ENCODE measurements at regions not wholly inside any gene's neighbourhood (a gene's known extent, or its start where the extent isn't known, plus 50 kb on each side); places are given as distances from the start of the nearest gene placed in this dataset.
"Not testable (repeated sequence)": the region's sequence is repeated elsewhere in the genome, so short reads cannot be mapped to it uniquely, and the experiment has no call there.

DNA sequence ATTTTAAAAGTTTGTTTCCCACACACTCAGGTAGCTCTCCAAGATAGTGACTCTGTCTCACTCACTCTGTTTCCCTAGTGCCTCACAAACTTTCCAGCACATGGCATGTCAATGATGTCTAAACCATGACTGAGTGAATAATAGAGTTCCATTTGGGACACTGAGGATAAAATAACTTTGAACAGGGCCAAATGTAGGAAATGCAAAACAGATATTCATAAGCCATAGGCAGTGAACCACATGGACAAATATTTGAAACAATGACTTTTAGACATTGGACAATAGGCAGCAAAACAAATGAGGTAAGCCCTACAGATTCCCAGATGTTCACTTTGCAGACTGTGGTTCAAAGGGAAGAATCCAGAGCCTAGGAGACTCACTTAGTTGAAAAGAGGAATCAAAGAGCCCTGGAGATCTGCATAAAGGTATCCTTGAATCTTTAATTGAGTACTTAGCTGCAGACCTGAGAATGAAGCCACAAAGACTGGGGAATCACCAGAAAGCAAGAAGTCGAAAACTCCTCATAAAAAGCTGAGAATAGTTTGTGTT is 173.3 kb downstream of the FAM76B start:
- Histone ChIP-seq H3K4me1 (ENCODE audit: insufficient read depth, low read length) (no peaks in the 10 kb centered on the region), H3K9ac (ENCODE audit: low read depth, low read length) (no peak overlapping the region), H3K4me2 (ENCODE audit: insufficient read depth, low read length) (no peak overlapping the region), H3K27me3 (ENCODE audit: insufficient read depth, low read length, poor library complexity) (no peaks in the 10 kb centered on the region), H3K9me3 (ENCODE audit: insufficient read depth, low read length, severe bottlenecking) (no peaks in the 10 kb centered on the region), H3K4me3 (ENCODE audit: low read depth in 1 of 2, low read length in 2 of 2) (no peak overlapping the region), H3K36me3 (ENCODE audit: insufficient read depth, low read length) (no peaks in the 10 kb centered on the region), H2AFZ (ENCODE audit: low read depth, low read length) (no peak overlapping the region), H4K20me1 (ENCODE audit: insufficient read depth, low read length) (no peaks in the 10 kb centered on the region), H3K79me2 (ENCODE audit: insufficient read depth, low read length) (no peaks in the 10 kb centered on the region), H3K27ac (ENCODE audit: low read length) (no peak overlapping the region)
- TF ChIP-seq EZH2 (IDR thresholded peaks at IDR 0.05; ENCODE audit: borderline replicate concordance, low read depth, low read length, severe bottlenecking): no peak
- TF ChIP-seq, protein P1, sequence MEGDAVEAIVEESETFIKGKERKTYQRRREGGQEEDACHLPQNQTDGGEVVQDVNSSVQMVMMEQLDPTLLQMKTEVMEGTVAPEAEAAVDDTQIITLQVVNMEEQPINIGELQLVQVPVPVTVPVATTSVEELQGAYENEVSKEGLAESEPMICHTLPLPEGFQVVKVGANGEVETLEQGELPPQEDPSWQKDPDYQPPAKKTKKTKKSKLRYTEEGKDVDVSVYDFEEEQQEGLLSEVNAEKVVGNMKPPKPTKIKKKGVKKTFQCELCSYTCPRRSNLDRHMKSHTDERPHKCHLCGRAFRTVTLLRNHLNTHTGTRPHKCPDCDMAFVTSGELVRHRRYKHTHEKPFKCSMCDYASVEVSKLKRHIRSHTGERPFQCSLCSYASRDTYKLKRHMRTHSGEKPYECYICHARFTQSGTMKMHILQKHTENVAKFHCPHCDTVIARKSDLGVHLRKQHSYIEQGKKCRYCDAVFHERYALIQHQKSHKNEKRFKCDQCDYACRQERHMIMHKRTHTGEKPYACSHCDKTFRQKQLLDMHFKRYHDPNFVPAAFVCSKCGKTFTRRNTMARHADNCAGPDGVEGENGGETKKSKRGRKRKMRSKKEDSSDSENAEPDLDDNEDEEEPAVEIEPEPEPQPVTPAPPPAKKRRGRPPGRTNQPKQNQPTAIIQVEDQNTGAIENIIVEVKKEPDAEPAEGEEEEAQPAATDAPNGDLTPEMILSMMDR (IDR thresholded peaks at IDR 0.05; ENCODE audit: borderline replicate concordance, extremely low read depth, low read length, poor library complexity, severe bottlenecking): no peak
- DNase-seq: no peak
- no peak for ATAC-seq (ENCODE audit: insufficient read depth, low read depth)

DNA sequence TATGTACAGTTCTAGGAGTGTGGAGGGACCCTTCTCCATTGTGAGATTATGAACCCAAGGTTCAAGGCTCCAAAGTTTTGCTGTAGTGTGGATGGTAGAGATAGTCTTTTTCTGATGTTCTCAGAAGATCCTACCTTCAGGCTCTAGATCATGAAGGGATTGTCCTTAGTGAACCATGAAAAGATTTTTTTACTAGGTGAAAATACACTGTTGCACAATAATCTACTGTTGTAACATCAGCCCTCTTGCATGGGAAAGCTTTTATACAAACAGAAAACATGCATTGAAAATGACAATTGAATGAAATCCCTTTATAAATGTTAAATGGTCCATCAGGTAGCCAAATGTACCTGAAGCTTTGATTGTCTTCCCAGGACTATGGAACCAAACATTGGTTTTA is 177.8 kb downstream of the FAM76B start:
- H3K79me2 ChIP-seq (ENCODE audit: insufficient read depth, low read length): no peaks in the 10 kb centered on the region

DNA sequence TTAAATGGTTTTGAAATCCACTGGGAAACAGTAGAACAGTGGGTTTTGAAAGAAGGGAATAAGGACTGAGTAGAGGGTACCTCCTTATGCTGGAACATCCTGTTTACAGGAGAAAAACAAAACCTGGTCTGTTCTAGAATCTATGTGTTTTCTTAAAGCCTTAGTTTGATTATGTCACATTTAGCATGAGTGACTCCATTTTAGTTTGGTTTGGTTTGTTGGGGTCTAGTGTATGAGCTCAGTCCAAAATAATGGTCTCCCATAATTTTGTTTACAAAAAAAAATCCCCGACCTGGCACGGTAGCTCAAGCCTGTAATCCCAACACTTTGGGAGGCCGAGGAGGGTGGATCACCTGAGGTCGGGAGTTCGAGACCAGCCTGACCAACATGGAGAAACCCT is 179.4 kb downstream of the FAM76B start:
- not testable (repeated sequence) for H3K9me3 ChIP-seq (ENCODE audit: insufficient read depth, low read length, severe bottlenecking); H3K27me3 ChIP-seq (ENCODE audit: insufficient read depth, low read length, poor library complexity); H3K9ac ChIP-seq (ENCODE audit: low read depth, low read length); DNase-seq; H3K4me1 ChIP-seq (ENCODE audit: insufficient read depth, low read length); H3K27ac ChIP-seq (ENCODE audit: low read length); H3K4me3 ChIP-seq (ENCODE audit: low read depth in 1 of 2, low read length in 2 of 2); H3K4me2 ChIP-seq (ENCODE audit: insufficient read depth, low read length); H3K36me3 ChIP-seq (ENCODE audit: insufficient read depth, low read length); H2AFZ ChIP-seq (ENCODE audit: low read depth, low read length); ATAC-seq (ENCODE audit: insufficient read depth, low read depth); H3K79me2 ChIP-seq (ENCODE audit: insufficient read depth, low read length); H4K20me1 ChIP-seq (ENCODE audit: insufficient read depth, low read length)

More for the DNA sequence above, 177.8 kb downstream of the FAM76B start:
- H3K4me1 ChIP-seq (ENCODE audit: insufficient read depth, low read length): no peaks in the 10 kb centered on the region
- H3K4me2 ChIP-seq (ENCODE audit: insufficient read depth, low read length): no peak overlapping the region
- no peak overlapping the region for H3K4me3 ChIP-seq (ENCODE audit: low read depth in 1 of 2, low read length in 2 of 2)
- ATAC-seq (ENCODE audit: insufficient read depth, low read depth) (no peak), DNase-seq (no peak)
- no peak for TF ChIP-seq EZH2 (IDR thresholded peaks at IDR 0.05; ENCODE audit: borderline replicate concordance, low read depth, low read length, severe bottlenecking)
- TF ChIP-seq, protein P1 (IDR thresholded peaks at IDR 0.05; ENCODE audit: borderline replicate concordance, extremely low read depth, low read length, poor library complexity, severe bottlenecking): no peak
- H2AFZ ChIP-seq (ENCODE audit: low read depth, low read length): no peak overlapping the region
- H3K36me3 ChIP-seq (ENCODE audit: insufficient read depth, low read length): no peaks in the 10 kb centered on the region
- no peaks in the 10 kb centered on the region for H3K9me3 ChIP-seq (ENCODE audit: insufficient read depth, low read length, severe bottlenecking)
- H3K27me3 ChIP-seq (ENCODE audit: insufficient read depth, low read length, poor library complexity): no peaks in the 10 kb centered on the region
- no peak overlapping the region for H3K9ac ChIP-seq (ENCODE audit: low read depth, low read length)
- H3K27ac ChIP-seq (ENCODE audit: low read length): no peak overlapping the region
- H4K20me1 ChIP-seq (ENCODE audit: insufficient read depth, low read length): no peaks in the 10 kb centered on the region

DNA sequence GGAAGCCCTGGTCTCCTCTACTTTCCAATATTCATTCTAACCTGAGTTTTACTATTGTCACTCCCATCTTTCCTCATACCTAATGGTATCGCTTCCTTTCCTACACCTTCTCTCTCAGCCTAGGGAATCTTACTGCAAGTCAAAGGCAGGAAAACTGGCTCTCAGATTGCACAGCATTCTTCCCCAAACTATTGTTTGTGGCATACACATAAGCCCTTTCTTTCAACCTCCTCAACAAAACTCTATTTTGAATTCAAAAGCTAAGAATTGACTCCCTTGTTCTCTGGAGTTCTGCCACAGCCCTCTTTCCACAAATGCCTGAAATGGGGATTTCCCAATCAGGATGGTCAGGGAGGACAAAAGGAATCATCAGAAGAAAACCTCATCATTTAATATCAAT is 181.5 kb downstream of the FAM76B start:
- Histone ChIP-seq H3K79me2 (ENCODE audit: insufficient read depth, low read length) (no peaks in the 10 kb centered on the region), H3K9me3 (ENCODE audit: insufficient read depth, low read length, severe bottlenecking) (no peaks in the 10 kb centered on the region), H3K36me3 (ENCODE audit: insufficient read depth, low read length) (no peaks in the 10 kb centered on the region), H3K4me2 (ENCODE audit: insufficient read depth, low read length) (no peak overlapping the region), H3K9ac (ENCODE audit: low read depth, low read length) (no peak overlapping the region), H3K27me3 (ENCODE audit: insufficient read depth, low read length, poor library complexity) (no peaks in the 10 kb centered on the region), H4K20me1 (ENCODE audit: insufficient read depth, low read length) (no peaks in the 10 kb centered on the region), H3K4me1 (ENCODE audit: insufficient read depth, low read length) (no peaks in the 10 kb centered on the region), H2AFZ (ENCODE audit: low read depth, low read length) (no peak overlapping the region), H3K27ac (ENCODE audit: low read length) (no peak overlapping the region), H3K4me3 (ENCODE audit: low read depth in 1 of 2, low read length in 2 of 2) (no peak overlapping the region)
- DNase-seq: no peak
- ATAC-seq (ENCODE audit: insufficient read depth, low read depth): no peak
- TF ChIP-seq, protein P1 (IDR thresholded peaks at IDR 0.05; ENCODE audit: borderline replicate concordance, extremely low read depth, low read length, poor library complexity, severe bottlenecking): no peak
- TF ChIP-seq EZH2 (IDR thresholded peaks at IDR 0.05; ENCODE audit: borderline replicate concordance, low read depth, low read length, severe bottlenecking): no peak

Measured in DND-41 (cell line).